GM12878 (cell line): ENCODE measurements at regions not wholly inside any gene's neighbourhood (a gene's known extent, or its start where the extent isn't known, plus 50 kb on each side); places are given as distances from the start of the nearest gene placed in this dataset.

Experiments
- CBX3 ChIP-seq: fragments of 200-600 bp; sonication (generic); IDR thresholded peaks from 2 replicates; pipeline ENCODE4 v1.6.1; 2016; ENCODE audit warnings: low read depth, borderline replicate concordance
- CTCF ChIP-seq, 3 experiments: IDR thresholded peaks in 2 of 3; conservative IDR thresholded peaks in 1 of 3; 2 replicates each; pipeline ENCODE4 v1.5.1; 2011; ENCODE audit warnings: low read depth in 3 of 3, low read length in 3 of 3, mild to moderate bottlenecking in 3 of 3, control low read depth in 2 of 3, moderate library complexity in 2 of 3, inconsistent platforms in 1 of 3, mixed read lengths in 1 of 3; ENCODE audit not compliant: control insufficient read depth in 2 of 3, insufficient read depth in 1 of 3; ENCODE audit errors: extremely low read depth in 1 of 3
- SMAD1 ChIP-seq: fragments of 450-650 bp; IDR thresholded peaks from 2 replicates; pipeline ENCODE4 v1.6.1; 2018; ENCODE audit warnings: mild to moderate bottlenecking, low read depth; ENCODE audit not compliant: partially characterized antibody
- SMARCA5 ChIP-seq: fragments of 450-650 bp; IDR thresholded peaks from 2 replicates; pipeline ENCODE4 v1.6.1; 2017; ENCODE audit warnings: mild to moderate bottlenecking

DNA sequence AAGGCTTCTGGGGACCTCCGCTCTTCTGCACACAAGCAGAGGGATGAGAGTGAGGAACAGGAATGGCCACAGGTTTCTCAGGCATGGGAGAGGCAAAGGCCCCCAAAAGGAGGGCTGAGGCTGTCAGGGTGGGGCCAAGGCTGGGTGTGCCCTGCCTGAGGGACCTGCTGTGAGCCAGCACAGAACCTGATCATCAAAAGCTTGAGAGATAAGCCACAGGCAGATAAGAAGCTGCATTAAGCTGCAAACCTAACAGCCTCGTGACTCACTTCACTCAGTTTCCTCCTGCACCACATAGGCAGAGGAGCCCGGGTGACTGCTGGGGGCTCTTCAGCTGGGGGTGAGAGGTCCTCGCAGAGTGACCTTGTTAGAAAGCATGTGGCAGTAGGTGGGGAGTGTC is 64.5 kb upstream of the LAPTM4A start:
- TF ChIP-seq SMAD1 (no peak), CTCF (IDR thresholded peaks at IDR 0.05 in 2 of 3, conservative IDR thresholded peaks at IDR 0.05 in 1 of 3; ENCODE audit: control insufficient read depth in 2 of 3, extremely low read depth in 1 of 3, insufficient read depth in 1 of 3, low read depth in 3 of 3, low read length in 3 of 3) (no peak), SMARCA5 (no peak), CBX3 (no peak)
